ENCODE measurements at regions not wholly inside any gene's neighbourhood (a gene's known extent, or its start where the extent isn't known, plus 50 kb on each side); places are given as distances from the start of the nearest gene placed in this dataset.

GRCh38 chr3:193970773-193971206, 165.2 kb upstream of the HES1 start:
- DNase-seq: no peak

GRCh38 chr3:193971261-193971751, 164.6 kb upstream of the HES1 start:
- DNase-seq: no peak

- no peak for DNase-seq
These were observed 164.0 kb upstream of the HES1 start for GRCh38 chr3:193971966-193972365.

DNA sequence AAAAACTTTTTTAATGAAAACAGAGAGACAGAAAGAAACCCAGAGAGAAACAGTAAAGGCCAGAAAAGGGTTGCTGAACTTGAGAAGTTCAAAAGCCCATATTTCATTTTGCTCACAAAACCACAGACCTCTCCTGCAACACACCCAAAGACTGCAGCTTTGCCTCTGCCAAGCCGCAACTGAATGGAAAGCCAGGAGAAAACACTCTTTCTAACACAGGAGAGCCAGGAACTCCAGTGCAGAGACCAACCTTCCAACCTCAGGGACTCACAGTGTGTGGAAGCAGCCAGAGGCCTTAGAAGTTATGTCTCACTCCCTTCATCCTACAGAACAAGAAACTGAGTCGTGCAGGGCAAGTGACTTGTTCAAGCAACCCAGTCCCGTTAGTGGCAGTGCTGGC, 163.1 kb upstream of the HES1 start:
- no peak for DNase-seq

- no peak for DNase-seq
These were observed 161.7 kb upstream of the HES1 start for GRCh38 chr3:193974191-193974652.

GRCh38 chr3:193974671-193975535, 161.0 kb upstream of the HES1 start:
- DNase-seq: no peak

GRCh38 chr3:193977622-193978021, 158.3 kb upstream of the HES1 start:
- DNase-seq: no peak

DNA sequence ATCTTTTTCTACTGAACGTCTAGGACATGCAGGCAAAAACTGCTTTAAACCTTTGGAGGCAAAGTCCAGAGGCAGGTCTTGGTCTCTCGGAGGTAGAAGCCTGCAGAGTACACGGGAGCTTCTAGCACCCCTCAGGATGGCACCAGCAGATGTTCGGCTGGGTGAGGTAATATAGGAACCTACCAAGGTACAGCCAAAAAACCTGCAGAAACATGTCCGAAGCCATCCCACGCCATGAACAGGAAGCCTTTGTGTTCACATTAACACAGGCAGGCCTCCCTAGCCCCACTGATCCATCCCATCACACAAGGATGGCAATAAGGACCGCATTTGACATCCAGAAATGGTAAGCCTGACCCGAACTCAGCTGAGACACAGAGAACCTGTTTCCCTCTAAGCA, 157.9 kb upstream of the HES1 start:
- DNase-seq: no peak

GRCh38 chr3:193978486-193978885, 157.5 kb upstream of the HES1 start:
- no peak for DNase-seq

DNA sequence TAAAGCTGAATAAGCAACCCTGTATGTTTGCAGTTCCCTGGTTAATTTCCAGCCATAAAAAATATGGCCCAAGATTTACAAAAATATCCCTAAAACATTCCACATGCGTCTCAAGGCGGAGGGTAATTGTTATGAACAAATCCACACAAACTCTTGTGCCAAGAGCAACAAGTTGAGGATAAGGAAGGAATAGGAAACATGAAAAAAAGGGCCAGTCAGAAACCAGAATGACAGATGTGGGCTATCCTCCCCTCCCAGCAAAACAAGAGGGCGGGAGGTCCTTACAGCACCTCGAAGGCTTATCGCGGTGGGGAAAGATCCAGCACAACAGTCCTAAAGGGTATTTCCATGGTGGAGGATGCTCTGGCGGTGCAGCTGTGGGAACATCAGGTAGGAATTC, 155.6 kb upstream of the HES1 start:
- no peak for DNase-seq

DNA sequence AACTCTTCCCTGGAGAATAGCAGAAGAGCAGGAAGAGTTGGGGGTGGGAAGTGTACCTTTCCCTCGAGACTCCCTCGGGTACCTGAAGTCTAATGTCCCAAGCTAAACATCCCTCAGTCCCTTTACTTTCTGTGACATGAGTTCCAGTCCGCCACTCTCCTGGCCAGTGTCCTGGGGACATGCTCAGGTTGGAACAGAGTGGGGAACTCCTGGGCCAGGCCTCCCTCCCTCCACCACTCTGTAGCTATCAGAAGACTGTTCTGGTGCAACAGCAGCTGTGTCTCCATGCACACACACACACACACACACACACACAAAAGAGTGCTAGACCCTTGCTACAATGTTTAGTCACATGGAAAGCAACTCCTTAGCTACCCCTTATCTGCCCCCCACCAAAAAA, 155.0 kb upstream of the HES1 start:
- DNase-seq: no peak

DNA sequence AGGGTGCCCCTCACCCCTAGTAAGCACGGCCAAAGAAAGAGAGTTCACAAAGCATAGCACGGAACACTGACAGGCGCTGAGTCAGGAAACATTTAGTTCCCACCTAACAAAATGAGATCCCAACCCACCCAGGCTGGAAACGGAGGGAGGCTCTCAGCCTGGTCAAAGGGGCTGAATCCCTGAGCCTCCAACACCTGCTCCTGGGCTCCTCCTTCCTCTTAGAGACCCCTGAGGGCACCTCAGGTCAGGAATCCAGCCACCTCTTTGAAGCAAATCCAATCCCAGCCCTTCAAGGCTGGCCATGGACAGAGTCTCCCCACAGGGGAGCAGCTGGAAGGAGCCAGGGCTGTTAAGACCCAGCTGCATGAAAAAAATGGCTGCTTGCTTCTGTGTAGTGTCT, 154.4 kb upstream of the HES1 start:
- no peak for DNase-seq

DNA sequence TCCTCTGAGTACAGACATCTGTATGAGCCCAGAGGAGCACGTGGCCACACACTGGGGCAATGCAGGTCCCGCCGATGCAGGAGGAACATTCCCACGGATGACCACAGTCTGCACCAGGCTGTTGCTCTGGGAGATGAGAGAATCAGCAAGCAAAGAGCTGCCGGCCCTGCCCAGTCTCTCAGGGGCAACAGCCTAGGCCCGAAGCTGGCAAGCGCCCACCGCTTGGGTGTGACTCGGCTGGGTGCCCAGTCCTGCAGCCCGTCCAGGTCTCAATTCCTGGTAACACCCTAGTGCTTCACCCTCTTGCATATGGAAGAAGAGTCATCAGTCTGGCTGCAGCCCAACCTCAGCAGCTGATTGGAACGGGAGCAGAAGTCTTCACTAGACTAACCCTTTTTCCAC, 153.7 kb upstream of the HES1 start:
- DNase-seq: no peak

DNA sequence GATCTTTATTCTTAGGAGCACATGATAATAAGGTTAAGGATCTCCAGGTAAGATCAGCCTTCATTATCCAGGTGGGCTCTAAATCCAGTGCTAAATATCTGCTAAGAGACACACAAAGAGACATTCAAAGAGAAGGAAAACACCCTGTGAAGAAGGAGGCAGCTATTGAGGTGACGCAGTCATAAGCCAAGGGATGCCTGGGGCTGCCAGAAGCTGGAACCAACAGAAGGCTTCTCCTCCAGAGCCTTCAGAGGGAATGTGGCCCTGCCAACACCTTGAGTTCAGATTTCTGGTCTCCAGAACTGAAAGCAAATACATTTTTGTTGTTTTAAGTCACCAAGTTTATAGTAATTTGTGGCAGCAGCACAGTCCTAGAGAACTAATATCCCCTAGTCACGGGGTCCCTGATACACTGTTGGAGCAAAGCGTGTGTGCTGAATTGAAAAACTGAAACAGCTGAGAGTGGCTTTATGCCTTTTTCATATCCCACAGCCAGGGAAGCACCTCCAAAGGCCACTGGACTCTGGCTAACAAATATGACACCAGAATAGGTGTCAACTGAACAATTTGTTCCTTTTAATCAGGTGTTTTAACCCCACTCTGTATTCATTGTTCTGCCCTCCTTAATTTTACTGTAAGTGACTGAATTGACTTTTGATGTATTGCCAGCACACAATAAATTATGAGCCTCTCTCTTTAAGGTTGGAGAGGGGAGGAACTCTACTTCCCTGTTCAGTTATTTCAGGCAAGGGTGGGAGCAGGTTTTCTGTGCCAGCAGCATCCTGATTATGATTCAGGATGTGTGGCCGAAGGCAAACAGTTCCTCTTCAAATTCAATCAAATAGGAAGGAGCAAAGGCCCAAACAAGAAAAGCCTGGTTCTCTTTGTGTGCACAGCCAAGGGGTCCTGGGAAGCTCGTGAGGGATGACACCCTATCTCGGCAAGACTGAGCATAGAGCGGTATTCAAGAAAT, 151.8 kb upstream of the HES1 start:
- DNase-seq: no peak

DNA sequence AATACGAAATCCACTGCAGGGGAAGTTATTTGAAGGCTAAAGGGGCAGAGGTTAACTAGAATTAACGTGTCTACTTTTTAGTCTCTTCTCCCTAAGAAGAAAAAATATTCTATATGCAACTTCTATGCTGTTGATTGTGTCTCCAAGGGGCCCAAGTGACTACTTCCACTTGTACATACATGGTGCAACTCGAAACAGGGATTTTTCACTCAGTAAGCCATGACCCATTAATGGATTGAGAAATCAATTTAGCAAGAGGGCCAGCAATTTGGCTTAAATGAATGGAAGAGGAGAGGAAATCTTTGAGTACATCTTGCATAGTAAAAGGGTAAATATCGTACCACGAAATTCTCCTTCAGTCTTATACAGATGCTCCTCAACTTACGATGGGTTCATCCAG, 151.1 kb upstream of the HES1 start:
- no peak for DNase-seq

DNA sequence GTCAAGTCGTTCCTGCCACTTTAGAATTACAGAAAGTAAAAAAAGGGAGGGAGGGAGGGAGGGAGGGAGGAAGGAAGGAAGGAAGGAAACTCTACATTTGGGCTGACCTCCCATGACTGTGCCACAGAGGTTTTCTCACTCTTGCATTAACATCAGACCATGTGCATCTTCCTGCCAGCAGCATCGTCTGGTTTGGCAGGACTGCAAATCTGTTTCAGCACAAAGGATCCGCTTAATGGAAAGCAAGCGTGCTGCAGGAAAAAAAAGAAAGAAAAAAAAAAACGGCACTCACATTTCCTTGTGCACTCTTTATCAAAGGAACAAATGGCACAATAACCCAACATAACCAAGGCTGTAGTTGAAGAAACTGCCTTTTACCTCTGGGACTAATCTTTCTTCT, 148.8 kb upstream of the HES1 start:
- no peak for DNase-seq

- no peak for DNase-seq
These were observed 146.8 kb upstream of the HES1 start for GRCh38 chr3:193989186-193989585.

DNA sequence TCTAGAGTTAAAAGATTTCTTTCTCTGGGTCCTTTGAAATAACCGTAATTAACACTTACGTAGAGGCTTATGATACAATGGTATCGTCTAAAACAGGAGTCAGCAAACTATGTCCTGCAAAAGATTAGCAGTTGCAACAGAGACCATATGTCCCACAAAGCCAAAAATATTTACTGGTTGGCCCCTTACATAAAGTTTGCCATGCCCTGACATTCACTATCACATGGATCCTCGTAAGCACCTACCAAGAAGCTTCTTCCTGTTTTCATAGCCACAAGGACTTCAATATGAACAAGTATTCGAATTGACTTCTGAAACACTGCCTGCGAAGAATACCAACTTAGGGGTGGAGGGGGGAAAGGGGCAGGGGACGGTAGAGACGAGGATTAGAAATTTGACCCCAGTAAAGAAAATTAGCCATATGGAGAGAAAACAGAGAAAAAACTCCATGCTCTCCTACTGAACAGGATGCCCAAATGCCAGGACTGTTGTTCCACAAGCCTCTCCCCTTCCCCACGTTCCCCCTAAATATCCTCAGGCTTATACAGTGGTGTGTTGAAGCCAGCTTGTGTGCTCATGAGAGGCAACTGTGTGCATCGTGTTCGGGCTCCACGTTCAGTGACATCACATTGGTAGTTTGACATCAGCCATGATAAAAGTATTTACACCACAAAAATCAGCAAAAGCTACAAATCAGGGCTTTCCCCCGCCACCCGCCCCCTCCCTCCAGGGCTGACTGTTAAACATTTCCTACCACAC, 144.1 kb upstream of the HES1 start:
- no peak for DNase-seq

GRCh38 chr3:193992425-193993037, 143.4 kb upstream of the HES1 start:
- DNase-seq: no peak

GRCh38 chr3:193996221-193996620, 139.7 kb upstream of the HES1 start:
- no peak for DNase-seq

DNA sequence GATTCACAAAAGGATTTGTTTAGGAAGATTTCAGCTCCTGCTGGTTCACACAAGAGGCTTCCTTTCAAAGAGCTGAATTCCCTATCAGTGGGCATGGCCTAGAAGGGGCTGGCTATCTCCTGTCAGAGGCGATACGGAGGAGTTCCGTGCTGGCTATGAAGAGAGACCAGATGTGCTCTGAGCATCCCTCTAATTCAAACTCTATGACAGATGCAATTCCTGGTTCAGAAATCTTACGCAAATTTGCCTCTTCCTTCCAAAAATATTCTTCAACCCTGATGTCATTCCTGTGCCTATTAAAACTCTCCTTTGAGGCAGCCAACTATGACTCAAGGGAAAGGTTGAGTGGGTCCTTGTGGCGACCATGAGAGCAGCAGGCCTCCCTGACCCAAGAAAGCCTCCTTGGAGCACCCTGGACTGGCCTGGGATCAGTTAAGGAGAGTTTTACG, 139.3 kb upstream of the HES1 start:
- DNase-seq: no peak

Measured in T-helper 9 cell (primary cell).